C1 segment of cervical spinal cord (tissue), 14 donors: ENCODE measurements at regions not wholly inside any gene's neighbourhood (a gene's known extent, or its start where the extent isn't known, plus 50 kb on each side); places are given as distances from the start of the nearest gene placed in this dataset.

Experiments
- DNase-seq, 14 donors: peaks; one replicate each; lab custom pipeline; 2025; lab: John Stamatoyannopoulos, UW

- no peak for DNase-seq
Observed at GRCh38 chr4:34148322-34148908, 2095.9 kb downstream of the ARAP2 start.

- DNase-seq = no peak
Observed at GRCh38 chr4:34157547-34157946, 2086.8 kb downstream of the ARAP2 start.

GRCh38 chr4:34158878-34159277, 2085.4 kb downstream of the ARAP2 start:
- DNase-seq = no peak

GRCh38 chr4:34170946-34171345, 2073.4 kb downstream of the ARAP2 start:
- DNase-seq = no peak

- DNase-seq = no peak
Observed at GRCh38 chr4:34176609-34177008, 2067.7 kb downstream of the ARAP2 start.

GRCh38 chr4:34178476-34178875, 2065.8 kb downstream of the ARAP2 start:
- DNase-seq = no peak

GRCh38 chr4:34181311-34181841, 2062.9 kb downstream of the ARAP2 start:
- DNase-seq = no peak

GRCh38 chr4:34181891-34182290, 2062.4 kb downstream of the ARAP2 start:
- DNase-seq = no peak

- DNase-seq = no peak
Observed at GRCh38 chr4:34182306-34182705, 2062.0 kb downstream of the ARAP2 start.

- DNase-seq = no peak
Observed at GRCh38 chr4:34183926-34184325, 2060.4 kb downstream of the ARAP2 start.

- no peak for DNase-seq
Observed at GRCh38 chr4:34187056-34187455, 2057.3 kb downstream of the ARAP2 start.

- no peak for DNase-seq
Observed at GRCh38 chr4:34191443-34191842, 2052.9 kb downstream of the ARAP2 start.

- no peak for DNase-seq
Observed at GRCh38 chr4:34193451-34194154, 2050.7 kb downstream of the ARAP2 start.

GRCh38 chr4:34194585-34194984, 2049.7 kb downstream of the ARAP2 start:
- no peak for DNase-seq

- no peak for DNase-seq
Observed at GRCh38 chr4:34196375-34196774, 2047.9 kb downstream of the ARAP2 start.

GRCh38 chr4:34198966-34199365, 2045.3 kb downstream of the ARAP2 start:
- DNase-seq = no peak

- no peak for DNase-seq
Observed at GRCh38 chr4:34200535-34200934, 2043.8 kb downstream of the ARAP2 start.

GRCh38 chr4:34202154-34202553, 2042.2 kb downstream of the ARAP2 start:
- DNase-seq = no peak

GRCh38 chr4:34220601-34221000, 2023.7 kb downstream of the ARAP2 start:
- no peak for DNase-seq

- DNase-seq = no peak
Observed at GRCh38 chr4:34221986-34222385, 2022.3 kb downstream of the ARAP2 start.

GRCh38 chr4:34236118-34236517, 2008.2 kb downstream of the ARAP2 start:
- DNase-seq = no peak

GRCh38 chr4:34245276-34245675, 1999.0 kb downstream of the ARAP2 start:
- no peak for DNase-seq

GRCh38 chr4:34250562-34250961, 1993.8 kb downstream of the ARAP2 start:
- DNase-seq = no peak
